SK-N-MC (cell line): ENCODE measurements at regions not wholly inside any gene's neighbourhood (a gene's known extent, or its start where the extent isn't known, plus 50 kb on each side); places are given as distances from the start of the nearest gene placed in this dataset.

Source experiments
- EZH2 ChIP-seq: fragments of 200-600 bp; sonication (generic); IDR thresholded peaks from one replicate; pipeline ENCODE4 v1.6.1; 2017; ENCODE audit warnings: antibody characterized with exemption
- FOXP2 ChIP-seq: optimal IDR thresholded peaks from 2 replicates; pipeline ENCODE3; 2011; ENCODE audit warnings: mild to moderate bottlenecking, moderate library complexity; ENCODE audit not compliant: insufficient read depth; ENCODE audit errors: extremely low read length, control extremely low read depth
- POLR2AphosphoS5 ChIP-seq: IDR thresholded peaks from 2 replicates; pipeline ENCODE4 v1.6.1; 2012; ENCODE audit warnings: mild to moderate bottlenecking, low read depth, low read length, borderline replicate concordance

- TF ChIP-seq POLR2AphosphoS5 (no peak), EZH2 (no peak), FOXP2 (no peak)
These were observed 598.4 kb downstream of the ACTL7B start for GRCh38 chr9:108257382-108257781.
